SH-SY5Y (cell line): ENCODE measurements at regions not wholly inside any gene's neighbourhood (a gene's known extent, or its start where the extent isn't known, plus 50 kb on each side); places are given as distances from the start of the nearest gene placed in this dataset.

Source experiments
- GATA2 ChIP-seq: IDR thresholded peaks from 2 replicates; pipeline ENCODE4 v1.6.1; 2011; ENCODE audit warnings: mild to moderate bottlenecking, low read depth, low read length
- GATA3 ChIP-seq: IDR thresholded peaks from 2 replicates; pipeline ENCODE4 v1.6.1; 2011; ENCODE audit warnings: low read depth, mild to moderate bottlenecking, low read length, moderate library complexity

DNA sequence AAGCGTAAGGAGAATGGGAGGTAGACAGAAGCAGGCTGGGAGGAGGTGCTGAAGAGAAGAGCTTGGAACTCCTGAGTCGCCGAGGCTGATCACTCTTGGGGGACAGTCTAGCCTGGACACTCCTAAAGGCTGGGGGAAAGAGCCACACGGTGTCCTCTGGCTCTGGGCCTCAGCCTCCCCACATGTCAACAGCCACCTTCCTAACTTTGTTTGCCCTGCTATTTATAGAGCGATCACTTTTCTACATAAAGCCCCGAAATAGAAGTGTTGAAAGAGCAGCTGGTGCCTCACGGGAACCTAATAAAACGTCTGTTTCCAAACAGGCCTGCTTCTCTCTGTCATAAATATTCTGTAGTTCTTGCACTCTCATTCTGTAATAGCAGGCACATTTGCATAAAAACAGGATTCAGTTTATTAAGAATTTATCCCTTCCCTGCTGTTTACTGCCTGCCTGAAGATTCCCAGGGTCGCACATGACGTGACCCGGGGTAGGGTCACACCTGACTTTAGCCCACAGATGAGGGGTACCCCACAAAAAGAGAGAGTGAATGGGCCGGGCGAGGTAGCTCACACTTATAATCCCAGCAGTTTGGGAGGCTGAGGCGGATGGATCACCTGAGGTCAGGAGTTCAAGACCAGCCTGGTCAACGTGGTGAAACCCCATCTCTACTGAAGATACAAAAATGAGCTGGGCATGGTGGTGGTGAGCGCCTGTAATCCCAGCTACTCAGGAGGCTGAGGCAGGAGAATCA lies 212.5 kb downstream of the TOMM20 start:
- TF ChIP-seq GATA3 (no peak), GATA2 (no peak)

DNA sequence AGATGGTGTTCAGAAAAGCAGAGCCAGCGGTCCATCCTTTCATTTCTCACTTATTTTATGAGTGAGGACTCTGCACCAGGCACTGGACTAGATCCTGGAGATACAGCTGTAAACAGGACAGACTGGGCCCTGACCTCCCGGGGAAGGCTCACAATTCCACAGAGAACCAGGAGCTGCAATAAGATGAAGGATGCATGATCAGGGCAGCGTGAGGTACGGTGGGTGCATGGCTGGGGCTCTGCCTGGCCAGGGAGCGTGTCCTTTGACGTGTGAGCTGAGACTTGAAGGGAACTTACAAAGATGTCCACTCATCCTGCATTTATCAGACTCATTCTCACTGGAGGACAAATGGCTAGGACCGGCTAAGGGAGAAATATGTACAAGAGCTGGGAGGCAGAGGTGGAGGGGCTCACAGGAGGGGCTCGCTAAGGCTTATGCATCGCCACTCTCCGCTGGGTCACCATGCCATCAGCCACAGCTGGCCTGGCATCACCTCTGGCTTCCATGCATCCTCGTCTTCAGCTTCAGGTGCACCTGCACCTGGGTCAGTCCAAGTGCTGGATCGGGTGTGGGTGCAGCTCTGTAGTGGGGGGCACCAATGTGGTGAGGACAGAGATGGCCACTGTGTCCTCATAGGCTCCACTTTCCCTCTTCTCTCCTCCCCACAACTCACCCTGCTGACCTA lies 213.9 kb downstream of the TOMM20 start:
- no peak for TF ChIP-seq GATA2
- no peak for TF ChIP-seq GATA3

DNA sequence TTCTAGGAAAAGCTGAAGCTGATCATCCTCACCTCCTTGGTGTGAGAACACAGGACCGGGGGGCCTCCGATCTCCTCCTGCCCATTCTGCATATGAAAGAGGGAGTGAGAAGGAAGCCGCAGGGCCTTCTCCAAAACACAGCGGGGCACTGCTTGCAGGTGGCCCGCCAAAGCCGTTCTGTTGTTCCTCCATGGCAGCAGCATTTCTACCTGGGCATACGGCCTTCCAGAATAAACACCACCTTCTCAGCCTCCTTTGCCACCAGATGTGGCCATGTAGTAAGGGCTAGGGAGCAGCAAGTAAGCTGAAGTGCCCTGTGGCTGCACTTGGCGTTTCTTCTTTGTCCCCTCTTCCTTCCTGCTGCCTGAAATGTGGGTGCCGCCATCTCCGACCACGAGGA lies 214.9 kb downstream of the TOMM20 start:
- no peak for TF ChIP-seq GATA2
- no peak for TF ChIP-seq GATA3

- TF ChIP-seq GATA2 = no peak
- TF ChIP-seq GATA3 = no peak
Observed at GRCh38 chr1:234913278-234913649, 215.4 kb downstream of the TOMM20 start.

DNA sequence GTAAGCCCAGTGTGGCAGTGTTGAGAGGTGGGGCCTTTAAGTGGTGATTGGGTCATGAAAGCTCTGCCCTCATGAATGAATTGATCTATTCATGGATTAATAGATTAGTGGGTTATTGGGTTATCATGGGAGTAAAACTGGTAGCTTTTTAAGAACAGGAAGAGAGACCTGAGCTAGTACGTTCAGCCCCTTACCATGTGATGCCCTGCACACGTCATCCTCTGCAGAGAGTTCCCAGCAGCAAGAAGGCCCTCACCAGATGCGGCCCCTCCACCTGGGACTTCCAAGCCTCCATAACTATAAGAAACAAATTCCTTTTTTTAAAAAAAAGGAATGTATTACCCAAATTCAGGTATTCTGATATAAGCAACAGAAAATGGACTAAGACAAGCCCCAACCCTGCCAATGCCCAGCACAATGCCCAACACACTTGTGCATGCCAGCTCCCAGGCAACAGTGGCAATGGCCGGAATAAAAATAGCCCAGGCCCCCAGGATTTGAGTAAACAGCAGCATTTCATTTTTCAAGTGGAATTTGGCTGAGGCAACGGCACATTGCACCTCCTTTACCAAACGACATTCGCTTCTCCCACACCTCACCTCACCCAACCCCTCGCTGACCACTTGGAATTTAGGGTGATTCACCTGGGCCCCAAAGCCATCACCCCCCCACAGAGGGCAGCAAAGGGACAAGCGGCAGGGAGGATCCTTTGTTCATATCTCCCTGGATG lies 215.9 kb downstream of the TOMM20 start:
- TF ChIP-seq GATA2 (no peak), GATA3 (no peak)

DNA sequence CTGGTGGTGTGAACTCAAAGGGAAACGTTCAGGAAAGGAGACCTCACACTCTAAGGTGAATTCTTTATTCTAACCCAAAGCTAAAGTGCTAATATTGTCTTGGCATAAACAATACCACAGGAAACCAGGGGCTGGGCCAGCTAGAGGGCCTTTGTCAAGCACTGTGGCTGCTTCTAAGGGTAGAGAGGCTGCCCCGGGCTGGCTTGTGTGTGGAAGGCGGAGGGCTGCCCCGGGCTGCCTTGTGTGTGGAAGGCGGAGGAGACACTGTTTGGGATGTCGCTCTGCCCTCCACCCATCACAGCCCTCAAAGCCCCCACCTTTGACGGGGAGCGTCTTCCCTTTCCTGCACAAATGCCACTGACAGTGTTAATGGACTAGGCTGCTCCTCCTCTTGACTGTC lies 216.8 kb downstream of the TOMM20 start:
- no peak for TF ChIP-seq GATA2

DNA sequence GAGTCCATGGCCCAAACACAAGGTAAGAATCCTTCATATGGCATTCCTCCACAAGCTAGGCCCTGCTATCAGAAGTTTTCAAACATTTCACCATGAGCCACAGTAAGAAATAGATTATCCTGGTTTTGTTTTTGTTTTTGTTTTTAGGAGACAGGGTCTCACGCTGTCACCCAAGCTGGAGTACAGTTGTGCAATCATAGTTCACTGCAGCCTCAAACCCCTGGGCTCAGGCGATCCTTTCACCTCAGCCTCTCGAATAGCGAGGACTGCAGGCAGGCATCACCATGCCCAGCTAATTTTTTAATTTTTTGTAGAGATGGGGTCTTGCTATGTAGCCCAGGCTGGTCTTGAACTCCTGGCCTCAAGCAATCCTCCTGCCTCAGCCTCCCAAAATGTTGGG lies 218.8 kb downstream of the TOMM20 start:
- TF ChIP-seq GATA2 = no peak
- no peak for TF ChIP-seq GATA3

GRCh38 chr1:234909307-234909810 lies 219.3 kb downstream of the TOMM20 start:
- TF ChIP-seq GATA2 (no peak), GATA3 (no peak)

GRCh38 chr1:234908571-234908970 lies 220.1 kb downstream of the TOMM20 start:
- no peak for TF ChIP-seq GATA2
- no peak for TF ChIP-seq GATA3

- TF ChIP-seq GATA2 = peak; percentile 30; the same call in 1 of the 2 replicates
- no peak for TF ChIP-seq GATA3
Observed at GRCh38 chr1:234907940-234908405, 220.7 kb downstream of the TOMM20 start.

- no peak for TF ChIP-seq GATA3
Observed at GRCh38 chr1:234907208-234907939, 221.3 kb downstream of the TOMM20 start.

DNA sequence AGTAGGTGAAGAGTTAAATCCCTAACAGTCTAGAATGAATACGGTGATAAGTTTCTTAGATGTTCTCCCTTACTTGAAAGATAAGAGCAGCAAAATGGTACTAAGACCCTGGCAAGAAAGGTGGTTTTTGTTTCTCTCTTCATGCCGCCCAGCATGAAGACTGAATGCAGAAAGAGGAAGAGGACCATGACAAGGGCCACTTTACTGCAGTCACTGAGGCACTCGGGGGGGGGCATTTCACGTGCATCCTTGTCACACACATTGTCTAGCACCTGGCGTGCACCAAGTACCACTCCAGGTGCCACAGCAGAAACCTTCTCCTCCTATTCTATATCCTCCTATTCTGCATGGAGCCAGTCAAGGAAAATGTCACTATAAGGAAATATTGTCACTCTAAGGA lies 222.0 kb downstream of the TOMM20 start:
- no peak for TF ChIP-seq GATA2
- TF ChIP-seq GATA3 = no peak

DNA sequence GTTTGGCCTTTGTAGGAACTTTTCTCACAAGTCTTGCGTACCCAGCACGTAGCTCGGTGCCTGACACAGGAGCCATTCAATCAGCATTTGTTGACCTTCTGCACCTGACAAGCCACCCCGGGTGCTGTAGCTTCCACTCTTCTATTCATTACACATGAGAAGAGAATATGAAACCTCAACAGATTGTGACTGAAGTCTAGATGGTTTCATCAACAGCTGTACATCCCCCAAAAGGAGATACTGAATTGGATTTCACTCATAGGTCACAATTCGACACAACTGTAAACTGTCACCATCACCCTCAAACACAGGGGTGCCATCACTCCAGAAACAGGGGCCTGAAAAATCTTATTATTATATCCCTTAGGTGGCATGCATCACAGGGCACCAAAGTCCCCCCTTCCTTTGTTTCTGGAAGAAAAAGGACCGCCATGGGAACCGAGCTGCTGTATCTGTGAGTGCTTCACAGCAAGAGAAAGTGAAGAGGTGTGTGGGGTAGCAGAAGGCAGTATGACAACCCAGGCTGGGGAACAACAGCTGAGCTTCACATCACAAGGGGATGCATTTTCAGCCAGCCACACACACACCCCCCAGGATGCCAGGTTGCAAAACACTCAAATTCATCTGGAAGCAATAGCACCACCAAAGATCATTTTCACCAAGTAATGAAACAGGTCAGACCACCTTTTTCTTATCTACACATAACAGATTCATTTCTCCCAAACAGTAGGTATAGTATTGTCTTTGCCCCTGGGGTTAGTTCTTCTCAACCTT lies 225.7 kb downstream of the TOMM20 start:
- TF ChIP-seq GATA2 = no peak
- TF ChIP-seq GATA3 = no peak

GRCh38 chr1:234901491-234902049 lies 227.1 kb downstream of the TOMM20 start:
- TF ChIP-seq GATA2 = peak; percentile 71
- no peak; the same call in 1 of the 2 replicates for TF ChIP-seq GATA3
